GM12878 (cell line): ENCODE measurements at regions not wholly inside any gene's neighbourhood (a gene's known extent, or its start where the extent isn't known, plus 50 kb on each side); places are given as distances from the start of the nearest gene placed in this dataset.

Source experiments
- BHLHE40 ChIP-seq, 2 experiments: fragments of 450-650 bp in 1 of 2; IDR thresholded peaks; 2 replicates each; pipeline ENCODE4 v1.6.1; 2011 to 2017; ENCODE audit warnings: low read depth in 2 of 2, borderline replicate concordance in 1 of 2, improper control_type of control experiment in 1 of 2, low read length in 1 of 2, mild to moderate bottlenecking in 1 of 2
- BRCA1 ChIP-seq: IDR thresholded peaks from 2 replicates; pipeline ENCODE4 v1.6.1; 2011; ENCODE audit warnings: low read depth, low read length, improper control_type of control experiment
- CEBPZ ChIP-seq: fragments of 150-350 bp; IDR thresholded peaks from 2 replicates; pipeline ENCODE4 v1.6.1; 2016; ENCODE audit warnings: low read depth, low read length
- CHD1 ChIP-seq: IDR thresholded peaks from 2 replicates; pipeline ENCODE4 v1.6.1; 2012; ENCODE audit warnings: low read depth, low read length, improper control_type of control experiment
- CHD2 ChIP-seq: IDR thresholded peaks from 2 replicates; pipeline ENCODE4 v1.6.1; 2011; ENCODE audit warnings: low read depth, low read length, improper control_type of control experiment, borderline replicate concordance
- E4F1 ChIP-seq: fragments of 450-650 bp; IDR thresholded peaks from 2 replicates; pipeline ENCODE4 v1.6.1; 2018; ENCODE audit warnings: borderline replicate concordance, mild to moderate bottlenecking; ENCODE audit not compliant: partially characterized antibody
- EGR1 ChIP-seq, 2 experiments: IDR thresholded peaks; 1 replicate in 1 of 2; 2 replicates in 1 of 2; pipeline ENCODE4 v1.6.1; 2011 to 2012; ENCODE audit warnings: low read depth in 2 of 2, low read length in 2 of 2, borderline replicate concordance in 1 of 2, mild to moderate bottlenecking in 1 of 2, moderate library complexity in 1 of 2
- HCFC1 ChIP-seq: fragments of 150-350 bp; IDR thresholded peaks from 2 replicates; pipeline ENCODE4 v1.6.1; 2014; ENCODE audit warnings: low read length
- MTA2 ChIP-seq: fragments of 450-650 bp; IDR thresholded peaks from 2 replicates; pipeline ENCODE4 v1.6.1; 2016; ENCODE audit warnings: low read depth, mild to moderate bottlenecking, moderate library complexity
- NBN ChIP-seq: fragments of 450-650 bp; IDR thresholded peaks from 2 replicates; pipeline ENCODE4 v1.6.1; 2016
- NFIC ChIP-seq: IDR thresholded peaks from 2 replicates; pipeline ENCODE4 v1.6.1; 2012; ENCODE audit warnings: low read depth, mild to moderate bottlenecking, inconsistent platforms, low read length, moderate library complexity
- NR2C1 ChIP-seq: fragments of 450-650 bp; IDR thresholded peaks from 2 replicates; pipeline ENCODE4 v1.6.1; 2017; ENCODE audit warnings: antibody characterized with exemption, mild to moderate bottlenecking, moderate library complexity
- PAX8 ChIP-seq: fragments of 450-650 bp; IDR thresholded peaks from 2 replicates; pipeline ENCODE4 v1.6.1; 2017; ENCODE audit warnings: mild to moderate bottlenecking, moderate library complexity
- POLR2AphosphoS5 ChIP-seq: IDR thresholded peaks from 2 replicates; pipeline ENCODE4 v1.6.1; 2011; ENCODE audit warnings: mild to moderate bottlenecking, low read length, inconsistent platforms
- POU2F2 ChIP-seq: IDR thresholded peaks from 3 replicates; pipeline ENCODE4 v1.6.1; 2011; ENCODE audit warnings: low read depth, mild to moderate bottlenecking, low read length, borderline replicate concordance
- RAD51 ChIP-seq: fragments of 450-650 bp; IDR thresholded peaks from 2 replicates; pipeline ENCODE4 v1.6.1; 2016; ENCODE audit warnings: moderate library complexity, mild to moderate bottlenecking, inconsistent platforms
- RCOR1 ChIP-seq: conservative IDR thresholded peaks from 2 replicates; pipeline ENCODE4 v1.6.1; 2012; ENCODE audit warnings: low read depth, low read length, improper control_type of control experiment
- RUNX3 ChIP-seq: IDR thresholded peaks from 2 replicates; pipeline ENCODE4 v1.6.1; 2012; ENCODE audit warnings: low read length, inconsistent platforms
- SMAD5 ChIP-seq: IDR thresholded peaks from 2 replicates; pipeline ENCODE4 v1.6.1; 2016; ENCODE audit warnings: antibody characterized with exemption, low read depth
- SRF ChIP-seq, 2 experiments: IDR thresholded peaks; 2 replicates each; pipeline ENCODE4 v1.6.1; 2011; ENCODE audit warnings: low read depth in 2 of 2, low read length in 2 of 2, mild to moderate bottlenecking in 1 of 2, moderate library complexity in 1 of 2
- YBX1 ChIP-seq: fragments of 450-650 bp; IDR thresholded peaks from 2 replicates; pipeline ENCODE4 v1.6.1; 2016; ENCODE audit warnings: antibody characterized with exemption
- ZNF217 ChIP-seq: fragments of 450-650 bp; IDR thresholded peaks from 2 replicates; pipeline ENCODE4 v1.6.1; 2017; ENCODE audit warnings: antibody characterized with exemption, mild to moderate bottlenecking
- TF ChIP-seq, protein P1 (sequence below): fragments of 450-650 bp; formaldehyde crosslinking; IDR thresholded peaks from 2 replicates; pipeline ENCODE4 v1.5.0; 2022; ENCODE audit warnings: mild to moderate bottlenecking, missing genetic modification characterization

GRCh38 chr3:140842984-140843649 is 98.5 kb upstream of the SLC25A36 start (continued):
- TF ChIP-seq E4F1: no peak
- TF ChIP-seq BRCA1: no peak
- peak; percentile 34; the same call in 1 of the 2 replicates for TF ChIP-seq RAD51
- no peak for TF ChIP-seq PAX8
- TF ChIP-seq SRF (IDR thresholded peaks at IDR 0.05; ENCODE audit: low read depth in 2 of 2, low read length in 2 of 2): no peak
- TF ChIP-seq HCFC1: no peak
- TF ChIP-seq NFIC: peak; percentile 45; the same call in 1 of the 2 replicates
- peak; percentile 90 for TF ChIP-seq MTA2
- peak in 1 of 2 experiments; percentile 47; a peak in 1 of 4 replicates for TF ChIP-seq BHLHE40 (IDR thresholded peaks at IDR 0.05; ENCODE audit: borderline replicate concordance in 1 of 2, low read depth in 2 of 2, low read length in 1 of 2)
- TF ChIP-seq POU2F2: no peak
- TF ChIP-seq CHD1: no peak
- TF ChIP-seq RUNX3: peak; percentile 49
- no peak for TF ChIP-seq CHD2
- no peak for TF ChIP-seq POLR2AphosphoS5
- no peak for TF ChIP-seq CEBPZ
- TF ChIP-seq, protein P1, sequence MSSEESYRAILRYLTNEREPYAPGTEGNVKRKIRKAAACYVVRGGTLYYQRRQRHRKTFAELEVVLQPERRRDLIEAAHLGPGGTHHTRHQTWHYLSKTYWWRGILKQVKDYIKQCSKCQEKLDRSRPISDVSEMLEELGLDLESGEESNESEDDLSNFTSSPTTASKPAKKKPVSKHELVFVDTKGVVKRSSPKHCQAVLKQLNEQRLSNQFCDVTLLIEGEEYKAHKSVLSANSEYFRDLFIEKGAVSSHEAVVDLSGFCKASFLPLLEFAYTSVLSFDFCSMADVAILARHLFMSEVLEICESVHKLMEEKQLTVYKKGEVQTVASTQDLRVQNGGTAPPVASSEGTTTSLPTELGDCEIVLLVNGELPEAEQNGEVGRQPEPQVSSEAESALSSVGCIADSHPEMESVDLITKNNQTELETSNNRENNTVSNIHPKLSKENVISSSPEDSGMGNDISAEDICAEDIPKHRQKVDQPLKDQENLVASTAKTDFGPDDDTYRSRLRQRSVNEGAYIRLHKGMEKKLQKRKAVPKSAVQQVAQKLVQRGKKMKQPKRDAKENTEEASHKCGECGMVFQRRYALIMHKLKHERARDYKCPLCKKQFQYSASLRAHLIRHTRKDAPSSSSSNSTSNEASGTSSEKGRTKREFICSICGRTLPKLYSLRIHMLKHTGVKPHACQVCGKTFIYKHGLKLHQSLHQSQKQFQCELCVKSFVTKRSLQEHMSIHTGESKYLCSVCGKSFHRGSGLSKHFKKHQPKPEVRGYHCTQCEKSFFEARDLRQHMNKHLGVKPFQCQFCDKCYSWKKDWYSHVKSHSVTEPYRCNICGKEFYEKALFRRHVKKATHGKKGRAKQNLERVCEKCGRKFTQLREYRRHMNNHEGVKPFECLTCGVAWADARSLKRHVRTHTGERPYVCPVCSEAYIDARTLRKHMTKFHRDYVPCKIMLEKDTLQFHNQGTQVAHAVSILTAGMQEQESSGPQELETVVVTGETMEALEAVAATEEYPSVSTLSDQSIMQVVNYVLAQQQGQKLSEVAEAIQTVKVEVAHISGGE (CRISPR knock-in tag): no peak
- no peak for TF ChIP-seq EGR1 (IDR thresholded peaks at IDR 0.05; ENCODE audit: borderline replicate concordance in 1 of 2, low read depth in 2 of 2, low read length in 2 of 2)
- TF ChIP-seq YBX1: no peak
- TF ChIP-seq NBN: peak; percentile 76
- no peak for TF ChIP-seq NR2C1
- 0 out of 2 replicates have a peak, but pooled peaks have one; percentile 25 for TF ChIP-seq ZNF217
- TF ChIP-seq RCOR1: no peak
- TF ChIP-seq SMAD5: no peak
